ENCODE measurements at regions not wholly inside any gene's neighbourhood (a gene's known extent, or its start where the extent isn't known, plus 50 kb on each side); places are given as distances from the start of the nearest gene placed in this dataset.

- Mint-ChIP-seq H3K4me1 (ENCODE audit: unreplicated experiment) (peaks cover 4% of the 10 kb centered on the region), H3K9me3 (no peaks in the 10 kb centered on the region), H3K36me3 (no peaks in the 10 kb centered on the region), H3K4me3 (no peak overlapping the region), H3K27ac (no peak overlapping the region), H3K27me3 (peaks cover 22% of the 10 kb centered on the region)
- peak; percentile 32 for DNase-seq (ENCODE audit: extremely low spot score, unreplicated experiment)
- TF ChIP-seq, protein P1, sequence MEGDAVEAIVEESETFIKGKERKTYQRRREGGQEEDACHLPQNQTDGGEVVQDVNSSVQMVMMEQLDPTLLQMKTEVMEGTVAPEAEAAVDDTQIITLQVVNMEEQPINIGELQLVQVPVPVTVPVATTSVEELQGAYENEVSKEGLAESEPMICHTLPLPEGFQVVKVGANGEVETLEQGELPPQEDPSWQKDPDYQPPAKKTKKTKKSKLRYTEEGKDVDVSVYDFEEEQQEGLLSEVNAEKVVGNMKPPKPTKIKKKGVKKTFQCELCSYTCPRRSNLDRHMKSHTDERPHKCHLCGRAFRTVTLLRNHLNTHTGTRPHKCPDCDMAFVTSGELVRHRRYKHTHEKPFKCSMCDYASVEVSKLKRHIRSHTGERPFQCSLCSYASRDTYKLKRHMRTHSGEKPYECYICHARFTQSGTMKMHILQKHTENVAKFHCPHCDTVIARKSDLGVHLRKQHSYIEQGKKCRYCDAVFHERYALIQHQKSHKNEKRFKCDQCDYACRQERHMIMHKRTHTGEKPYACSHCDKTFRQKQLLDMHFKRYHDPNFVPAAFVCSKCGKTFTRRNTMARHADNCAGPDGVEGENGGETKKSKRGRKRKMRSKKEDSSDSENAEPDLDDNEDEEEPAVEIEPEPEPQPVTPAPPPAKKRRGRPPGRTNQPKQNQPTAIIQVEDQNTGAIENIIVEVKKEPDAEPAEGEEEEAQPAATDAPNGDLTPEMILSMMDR (conservative IDR thresholded peaks at IDR 0.05) = no peak
These were observed 68.0 kb upstream of the HELT start for GRCh38 chr4:184950117-184950830.

- H3K27me3 Mint-ChIP-seq = peaks cover 22% of the 10 kb centered on the region
- peaks cover 4% of the 10 kb centered on the region for H3K4me1 Mint-ChIP-seq (ENCODE audit: unreplicated experiment)
- H3K27ac Mint-ChIP-seq = no peak overlapping the region
- no peaks in the 10 kb centered on the region for H3K36me3 Mint-ChIP-seq
- DNase-seq (ENCODE audit: extremely low spot score, unreplicated experiment) = peak; percentile 49
- TF ChIP-seq, protein P1 (conservative IDR thresholded peaks at IDR 0.05) = no peak
- no peak overlapping the region for H3K4me3 Mint-ChIP-seq
- no peaks in the 10 kb centered on the region for H3K9me3 Mint-ChIP-seq
These were observed 67.4 kb upstream of the HELT start for GRCh38 chr4:184950926-184951325.

DNA sequence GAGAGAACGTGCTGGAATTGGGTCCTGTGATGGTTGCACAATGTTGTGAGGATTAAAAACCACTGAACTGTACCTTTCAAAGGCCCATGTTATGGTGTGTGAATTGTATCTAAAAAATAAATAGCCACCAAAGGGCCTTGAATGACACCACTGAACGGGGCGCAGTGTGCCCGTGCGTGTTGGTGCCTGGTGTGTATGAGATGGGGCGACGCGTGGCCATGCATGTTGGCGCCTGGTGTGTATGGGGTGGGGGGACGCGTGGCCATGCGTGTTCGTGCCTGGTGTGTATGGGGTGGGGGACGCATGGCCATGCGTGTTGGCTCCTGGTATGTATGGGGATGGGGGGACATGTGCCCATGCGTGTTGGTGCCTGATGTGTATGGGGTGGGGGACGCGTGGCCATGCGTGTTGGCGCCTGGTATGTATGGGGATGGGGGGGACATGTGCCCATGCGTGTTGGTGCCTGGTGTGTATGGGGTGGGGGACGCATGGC is 66.6 kb upstream of the HELT start:
- Mint-ChIP-seq H3K4me1 (ENCODE audit: unreplicated experiment) (peaks cover 4% of the 10 kb centered on the region), H3K9me3 (no peaks in the 10 kb centered on the region), H3K4me3 (no peak overlapping the region), H3K27me3 (peaks cover 22% of the 10 kb centered on the region), H3K27ac (no peak overlapping the region), H3K36me3 (no peaks in the 10 kb centered on the region)
- TF ChIP-seq, protein P1 (conservative IDR thresholded peaks at IDR 0.05) = no peak
- DNase-seq (ENCODE audit: extremely low spot score, unreplicated experiment) = peak; percentile 51

DNA sequence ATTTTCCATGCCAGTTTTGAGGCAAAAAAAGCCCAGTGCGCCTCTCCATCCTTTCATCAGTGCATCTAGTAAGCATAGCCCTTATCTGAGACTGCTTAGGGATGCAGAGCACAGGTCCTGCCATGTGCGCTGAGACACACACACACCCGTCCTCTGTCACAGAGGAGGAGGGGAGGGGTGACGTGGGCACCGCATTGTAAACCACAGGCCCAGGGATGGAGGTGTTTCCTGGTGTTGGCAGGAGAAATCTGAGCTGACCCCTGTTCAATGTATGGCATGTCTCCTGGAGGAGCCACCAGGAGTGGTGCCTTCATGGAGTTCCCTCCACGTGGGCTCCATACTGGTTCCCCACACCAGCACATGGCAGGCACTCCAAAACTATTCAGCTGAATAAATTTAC is 65.8 kb upstream of the HELT start:
- H3K4me3 Mint-ChIP-seq = no peak overlapping the region
- TF ChIP-seq, protein P1 (conservative IDR thresholded peaks at IDR 0.05) = no peak
- no peaks in the 10 kb centered on the region for H3K9me3 Mint-ChIP-seq
- H3K27me3 Mint-ChIP-seq = peaks cover 18% of the 10 kb centered on the region
- H3K36me3 Mint-ChIP-seq = no peaks in the 10 kb centered on the region
- H3K27ac Mint-ChIP-seq = no peak overlapping the region
- peak; percentile 6 for DNase-seq (ENCODE audit: extremely low spot score, unreplicated experiment)
- H3K4me1 Mint-ChIP-seq (ENCODE audit: unreplicated experiment) = peaks cover 4% of the 10 kb centered on the region

- H3K9me3 Mint-ChIP-seq = no peaks in the 10 kb centered on the region
- H3K4me1 Mint-ChIP-seq (ENCODE audit: unreplicated experiment) = peaks cover 9% of the 10 kb centered on the region
- H3K27ac Mint-ChIP-seq = no peak overlapping the region
- H3K27me3 Mint-ChIP-seq = peaks cover 18% of the 10 kb centered on the region
- TF ChIP-seq, protein P1 (conservative IDR thresholded peaks at IDR 0.05) = no peak
- H3K36me3 Mint-ChIP-seq = no peaks in the 10 kb centered on the region
- H3K4me3 Mint-ChIP-seq = no peak overlapping the region
- peak; percentile 22 for DNase-seq (ENCODE audit: extremely low spot score, unreplicated experiment)
These were observed 64.8 kb upstream of the HELT start for GRCh38 chr4:184953421-184953945.

Data from type B pancreatic cell (in vitro differentiated cells).